ENCODE measurements at regions not wholly inside any gene's neighbourhood (a gene's known extent, or its start where the extent isn't known, plus 50 kb on each side); places are given as distances from the start of the nearest gene placed in this dataset.
"Not testable (repeated sequence)": the region's sequence is repeated elsewhere in the genome, so short reads cannot be mapped to it uniquely, and the experiment has no call there.

- no peak overlapping the region for H3K4me3 ChIP-seq (ENCODE audit: low read depth, low read length)
- TF ChIP-seq, protein P1, sequence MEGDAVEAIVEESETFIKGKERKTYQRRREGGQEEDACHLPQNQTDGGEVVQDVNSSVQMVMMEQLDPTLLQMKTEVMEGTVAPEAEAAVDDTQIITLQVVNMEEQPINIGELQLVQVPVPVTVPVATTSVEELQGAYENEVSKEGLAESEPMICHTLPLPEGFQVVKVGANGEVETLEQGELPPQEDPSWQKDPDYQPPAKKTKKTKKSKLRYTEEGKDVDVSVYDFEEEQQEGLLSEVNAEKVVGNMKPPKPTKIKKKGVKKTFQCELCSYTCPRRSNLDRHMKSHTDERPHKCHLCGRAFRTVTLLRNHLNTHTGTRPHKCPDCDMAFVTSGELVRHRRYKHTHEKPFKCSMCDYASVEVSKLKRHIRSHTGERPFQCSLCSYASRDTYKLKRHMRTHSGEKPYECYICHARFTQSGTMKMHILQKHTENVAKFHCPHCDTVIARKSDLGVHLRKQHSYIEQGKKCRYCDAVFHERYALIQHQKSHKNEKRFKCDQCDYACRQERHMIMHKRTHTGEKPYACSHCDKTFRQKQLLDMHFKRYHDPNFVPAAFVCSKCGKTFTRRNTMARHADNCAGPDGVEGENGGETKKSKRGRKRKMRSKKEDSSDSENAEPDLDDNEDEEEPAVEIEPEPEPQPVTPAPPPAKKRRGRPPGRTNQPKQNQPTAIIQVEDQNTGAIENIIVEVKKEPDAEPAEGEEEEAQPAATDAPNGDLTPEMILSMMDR (IDR thresholded peaks at IDR 0.05; ENCODE audit: low read depth, low read length) = no peak
Measured at GRCh38 chr14:81767266-81767995, 233.8 kb upstream of the SEL1L start.

- TF ChIP-seq, protein P1 (IDR thresholded peaks at IDR 0.05; ENCODE audit: low read depth, low read length) = no peak
- H3K4me3 ChIP-seq (ENCODE audit: low read depth, low read length) = no peak overlapping the region
Measured at GRCh38 chr14:81771651-81772275, 238.1 kb upstream of the SEL1L start.

- H3K4me3 ChIP-seq (ENCODE audit: low read depth, low read length) = no peak overlapping the region
- TF ChIP-seq, protein P1 (IDR thresholded peaks at IDR 0.05; ENCODE audit: low read depth, low read length) = no peak
Measured at GRCh38 chr14:81772381-81772780, 238.7 kb upstream of the SEL1L start.

- TF ChIP-seq, protein P1 (IDR thresholded peaks at IDR 0.05; ENCODE audit: low read depth, low read length) = no peak
- no peak overlapping the region for H3K4me3 ChIP-seq (ENCODE audit: low read depth, low read length)
Measured at GRCh38 chr14:81776531-81776930, 242.9 kb upstream of the SEL1L start.

DNA sequence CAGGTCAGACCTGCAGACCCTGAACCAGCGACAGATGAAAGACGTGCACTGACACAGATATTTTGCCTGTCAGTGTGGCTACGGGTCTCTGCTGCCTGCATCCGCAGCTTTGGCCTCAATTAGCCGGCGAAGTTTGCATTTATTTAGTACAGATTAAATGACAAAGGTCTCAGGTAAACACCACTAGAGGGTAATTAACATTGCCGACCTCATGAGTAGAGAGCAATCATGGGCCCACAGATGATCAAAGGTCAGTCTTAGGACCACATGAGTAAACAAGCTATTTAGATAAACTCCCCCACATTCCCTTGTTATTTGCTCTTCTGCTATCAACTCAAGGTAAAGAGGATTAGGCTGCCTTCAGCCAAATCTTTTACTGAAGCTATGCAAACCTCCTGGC is 248.1 kb upstream of the SEL1L start:
- H3K4me3 ChIP-seq (ENCODE audit: low read depth, low read length) = not testable (repeated sequence)

- TF ChIP-seq, protein P1 (IDR thresholded peaks at IDR 0.05; ENCODE audit: low read depth, low read length) = no peak
Measured at GRCh38 chr14:81784084-81784483, 250.4 kb upstream of the SEL1L start.

DNA sequence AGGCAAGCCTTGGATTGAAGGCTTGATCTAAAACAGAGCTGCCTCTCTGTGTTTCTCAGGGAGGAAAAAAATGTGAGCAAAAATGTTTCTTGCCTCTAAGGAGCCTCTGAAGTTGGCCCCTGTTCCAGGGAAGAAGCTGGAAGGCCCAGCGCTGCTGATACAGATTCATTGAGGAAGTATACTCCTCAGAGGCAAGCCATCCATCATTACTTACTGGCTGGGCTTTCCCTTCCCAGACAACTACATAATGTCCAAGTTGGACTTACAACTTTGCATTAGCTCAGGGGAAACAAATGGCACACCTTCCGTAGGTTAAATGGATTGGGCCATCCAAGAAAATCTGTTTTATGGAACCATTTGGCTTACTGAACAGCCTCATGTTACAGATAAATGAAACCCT is 263.7 kb upstream of the SEL1L start:
- H3K4me3 ChIP-seq (ENCODE audit: low read depth, low read length) = no peak overlapping the region
- TF ChIP-seq, protein P1 (IDR thresholded peaks at IDR 0.05; ENCODE audit: low read depth, low read length) = no peak

More at GRCh38 chr14:81784084-81784483, 250.4 kb upstream of the SEL1L start:
- no peak overlapping the region for H3K4me3 ChIP-seq (ENCODE audit: low read depth, low read length)

Measured in WI38 (cell line).